ENCODE measurements at regions not wholly inside any gene's neighbourhood (a gene's known extent, or its start where the extent isn't known, plus 50 kb on each side); places are given as distances from the start of the nearest gene placed in this dataset.

DNA sequence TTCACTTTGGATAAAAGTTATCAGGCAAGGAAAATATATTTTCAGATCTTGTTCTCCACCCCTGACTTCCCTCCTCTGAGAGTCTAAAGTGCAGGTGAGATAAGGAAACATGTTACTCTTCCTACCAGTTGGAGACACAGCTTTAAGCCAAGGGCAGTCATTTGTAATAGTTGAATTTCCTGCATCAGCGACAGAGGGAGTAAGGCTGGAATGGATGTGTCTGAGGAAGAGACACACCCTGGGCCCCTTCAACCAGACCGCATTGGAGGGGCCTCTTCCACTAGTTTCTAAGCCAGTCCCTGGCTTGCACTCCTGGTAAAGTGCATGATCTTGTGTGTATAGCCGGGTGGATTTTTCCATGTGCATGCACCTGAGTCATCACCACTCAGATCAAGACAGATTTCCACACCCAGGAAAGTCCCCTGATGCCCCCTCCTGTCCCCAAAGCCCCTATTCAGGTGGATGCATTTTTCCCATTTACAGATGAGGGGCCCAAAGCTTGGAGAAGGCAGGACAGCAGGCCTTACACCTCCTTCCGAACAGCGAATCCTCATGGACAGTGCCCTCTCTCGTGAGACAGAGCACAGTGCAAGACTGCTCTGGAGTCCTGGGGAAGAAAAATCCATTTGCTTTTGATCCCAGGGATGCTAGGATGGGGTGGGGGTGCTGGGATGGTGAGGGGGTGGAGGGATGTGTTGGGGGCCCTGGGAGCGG is 66.7 kb upstream of the SH3RF3 start:
- H3K27me3 ChIP-seq = peaks cover 0 to 2% of the 10 kb centered on the region in 2 donors
- no peak for DNase-seq
- H3K27ac ChIP-seq = no peak overlapping the region
- H3K4me1 ChIP-seq = no peaks in the 10 kb centered on the region
- H3K36me3 ChIP-seq = no peaks in the 10 kb centered on the region
- TF ChIP-seq, protein P1, sequence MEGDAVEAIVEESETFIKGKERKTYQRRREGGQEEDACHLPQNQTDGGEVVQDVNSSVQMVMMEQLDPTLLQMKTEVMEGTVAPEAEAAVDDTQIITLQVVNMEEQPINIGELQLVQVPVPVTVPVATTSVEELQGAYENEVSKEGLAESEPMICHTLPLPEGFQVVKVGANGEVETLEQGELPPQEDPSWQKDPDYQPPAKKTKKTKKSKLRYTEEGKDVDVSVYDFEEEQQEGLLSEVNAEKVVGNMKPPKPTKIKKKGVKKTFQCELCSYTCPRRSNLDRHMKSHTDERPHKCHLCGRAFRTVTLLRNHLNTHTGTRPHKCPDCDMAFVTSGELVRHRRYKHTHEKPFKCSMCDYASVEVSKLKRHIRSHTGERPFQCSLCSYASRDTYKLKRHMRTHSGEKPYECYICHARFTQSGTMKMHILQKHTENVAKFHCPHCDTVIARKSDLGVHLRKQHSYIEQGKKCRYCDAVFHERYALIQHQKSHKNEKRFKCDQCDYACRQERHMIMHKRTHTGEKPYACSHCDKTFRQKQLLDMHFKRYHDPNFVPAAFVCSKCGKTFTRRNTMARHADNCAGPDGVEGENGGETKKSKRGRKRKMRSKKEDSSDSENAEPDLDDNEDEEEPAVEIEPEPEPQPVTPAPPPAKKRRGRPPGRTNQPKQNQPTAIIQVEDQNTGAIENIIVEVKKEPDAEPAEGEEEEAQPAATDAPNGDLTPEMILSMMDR (IDR thresholded peaks at IDR 0.05) = no peak
- no peaks in the 10 kb centered on the region for H3K9me3 ChIP-seq
- ATAC-seq = no peak
- intact Hi-C loops (cut with DNase I) = no loop called here
- H3K4me3 ChIP-seq = no peak overlapping the region

DNA sequence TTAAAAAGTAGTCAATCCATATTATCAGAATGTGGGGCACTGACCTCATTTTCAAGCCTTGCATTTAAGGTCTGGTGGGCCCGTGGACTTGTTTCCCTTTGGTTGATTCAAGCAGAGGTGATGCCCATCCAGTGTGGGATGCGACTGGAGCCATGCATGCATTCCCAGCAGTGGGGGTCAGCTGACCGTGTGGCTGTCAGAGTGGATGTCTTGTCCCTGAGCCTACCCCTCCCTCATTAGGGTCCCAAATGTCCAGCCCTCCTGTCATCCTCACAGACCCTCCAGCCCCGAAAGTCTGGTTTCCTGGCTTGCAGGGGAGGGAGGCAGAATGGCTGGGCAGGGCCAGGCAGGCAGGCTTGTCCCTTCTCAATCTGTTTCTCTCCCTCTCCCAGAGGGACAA is 67.3 kb upstream of the SH3RF3 start:
- no peaks in the 10 kb centered on the region for H3K27me3 ChIP-seq
- H3K27ac ChIP-seq = no peak overlapping the region
- intact Hi-C loops (cut with DNase I) = no loop called here
- DNase-seq = no peak
- ATAC-seq = no peak
- H3K4me3 ChIP-seq = no peak overlapping the region
- no peaks in the 10 kb centered on the region for H3K4me1 ChIP-seq
- H3K36me3 ChIP-seq = no peaks in the 10 kb centered on the region
- no peaks in the 10 kb centered on the region for H3K9me3 ChIP-seq
- TF ChIP-seq, protein P1 (IDR thresholded peaks at IDR 0.05) = no peak

DNA sequence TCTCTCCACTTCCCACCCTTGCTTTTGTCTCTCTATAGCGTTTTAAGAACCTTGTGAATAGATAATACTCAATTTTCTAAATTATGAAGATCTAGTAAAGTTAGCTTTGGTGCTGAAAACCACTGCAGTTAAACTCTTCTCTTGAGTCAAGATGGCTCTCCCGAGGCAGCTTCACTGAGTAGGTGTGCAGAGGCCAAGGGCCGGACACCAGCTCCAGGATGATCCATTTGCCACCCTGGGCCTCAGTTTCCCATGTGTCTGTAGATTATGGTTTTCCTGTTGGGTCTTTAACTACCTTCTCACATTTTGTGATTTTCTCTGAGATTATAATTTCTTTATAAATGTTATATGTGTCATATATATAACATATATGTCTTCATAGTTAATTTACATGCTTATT is 68.5 kb upstream of the SH3RF3 start:
- Histone ChIP-seq H3K36me3 (no peaks in the 10 kb centered on the region), H3K27ac (no peak overlapping the region), H3K4me1 (no peaks in the 10 kb centered on the region), H3K27me3 (no peaks in the 10 kb centered on the region), H3K4me3 (no peak overlapping the region), H3K9me3 (no peaks in the 10 kb centered on the region)
- intact Hi-C loops (cut with DNase I) = no loop called here
- TF ChIP-seq, protein P1 (IDR thresholded peaks at IDR 0.05) = no peak
- ATAC-seq (no peak), DNase-seq (no peak)

DNA sequence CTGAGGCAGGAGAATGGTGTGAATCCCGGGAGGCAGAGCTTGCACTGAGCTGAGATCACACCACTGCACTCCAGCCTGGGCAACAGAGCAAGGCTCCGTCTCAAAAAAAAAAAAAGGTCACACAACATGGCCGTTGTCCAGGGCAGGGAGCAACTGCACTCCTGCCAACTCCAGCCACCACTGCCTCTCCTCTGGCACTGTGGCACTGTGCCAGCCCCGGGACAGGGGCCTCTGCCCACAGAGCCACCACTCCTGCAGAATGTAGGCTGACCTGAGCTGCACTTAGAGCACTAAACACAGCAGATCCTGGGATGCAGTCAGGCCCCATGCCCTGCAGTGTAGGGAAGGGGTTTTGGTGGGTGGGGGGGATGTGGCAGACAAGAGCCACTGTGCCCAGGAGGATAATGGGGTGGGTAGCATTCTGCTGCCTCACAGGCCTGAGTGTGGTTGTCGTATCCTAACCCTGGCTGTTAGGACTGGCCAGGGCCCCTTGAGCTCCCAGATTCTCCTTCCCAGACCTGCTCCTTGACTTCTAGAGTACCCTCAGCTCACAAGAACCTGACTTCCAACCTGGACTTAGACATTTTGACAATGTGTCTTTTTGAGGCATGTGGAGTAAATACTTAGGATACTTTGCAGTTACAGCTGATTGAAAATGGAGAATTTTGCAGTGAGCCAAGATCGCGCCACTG is 69.4 kb upstream of the SH3RF3 start:
- intact Hi-C loops (cut with DNase I) = no loop called here
- Histone ChIP-seq H3K27ac (no peak overlapping the region), H3K36me3 (no peaks in the 10 kb centered on the region), H3K27me3 (no peaks in the 10 kb centered on the region), H3K4me1 (no peaks in the 10 kb centered on the region), H3K9me3 (no peaks in the 10 kb centered on the region), H3K4me3 (no peak overlapping the region)
- peak; percentile 56 for ATAC-seq
- TF ChIP-seq, protein P1 (IDR thresholded peaks at IDR 0.05) = no peak
- no peak for DNase-seq

DNA sequence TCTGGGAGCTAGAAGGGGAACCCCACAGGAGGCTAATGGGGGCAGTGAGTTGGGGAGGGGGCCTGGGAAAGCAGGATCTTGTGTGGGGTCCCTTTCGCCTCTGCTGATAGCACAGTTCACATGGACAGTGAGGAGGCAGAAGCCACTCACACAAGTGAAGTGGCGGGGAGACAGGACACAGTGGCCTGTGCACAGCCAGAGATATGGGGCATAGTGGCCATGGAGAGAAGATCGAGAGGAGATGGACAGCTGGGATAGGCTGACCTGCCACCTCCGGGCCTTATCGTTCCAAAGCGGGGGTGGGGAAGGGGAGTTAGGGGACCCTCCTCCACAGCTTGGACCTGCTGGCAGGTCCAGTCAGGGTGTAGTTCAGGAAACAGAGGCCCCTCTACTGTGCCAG is 69.8 kb upstream of the EDAR start:
- DNase-seq (no peak), ATAC-seq (no peak)
- intact Hi-C loops (cut with DNase I) = no loop called here
- H3K36me3 ChIP-seq = no peaks in the 10 kb centered on the region
- TF ChIP-seq, protein P1 (IDR thresholded peaks at IDR 0.05) = no peak
- H3K4me1 ChIP-seq = no peaks in the 10 kb centered on the region
- no peaks in the 10 kb centered on the region for H3K9me3 ChIP-seq
- H3K27me3 ChIP-seq = no peaks in the 10 kb centered on the region
- no peak overlapping the region for H3K27ac ChIP-seq
- no peak overlapping the region for H3K4me3 ChIP-seq
